KMS-11 (cell line): ENCODE measurements at regions not wholly inside any gene's neighbourhood (a gene's known extent, or its start where the extent isn't known, plus 50 kb on each side); places are given as distances from the start of the nearest gene placed in this dataset.

Experiments used
- H2AFZ ChIP-seq: fragments of 200-600 bp; sonication (generic); 2 replicates; pipeline ENCODE4 v1.6.1; 2016; ENCODE audit warnings: antibody characterized with exemption, mixed run types, low read depth
- H3K27ac ChIP-seq: fragments of 200-600 bp; sonication (generic); 2 replicates; pipeline ENCODE4 v1.6.1; 2016; ENCODE audit warnings: mild to moderate bottlenecking, mixed run types
- H3K27me3 ChIP-seq: fragments of 200-600 bp; sonication (generic); 2 replicates; pipeline ENCODE4 v1.6.1; 2017; ENCODE audit warnings: mild to moderate bottlenecking, low read depth, mixed run types, moderate library complexity; ENCODE audit not compliant: insufficient read depth
- H3K36me3 ChIP-seq: fragments of 200-600 bp; sonication (generic); 2 replicates; pipeline ENCODE4 v1.6.1; 2017; ENCODE audit warnings: mild to moderate bottlenecking, mixed run types; ENCODE audit not compliant: insufficient read depth
- H3K4me1 ChIP-seq: fragments of 200-600 bp; sonication (generic); 2 replicates; pipeline ENCODE4 v1.6.1; 2016; ENCODE audit warnings: mild to moderate bottlenecking, low read depth, mixed run types; ENCODE audit not compliant: poor library complexity, severe bottlenecking
- H3K4me2 ChIP-seq: fragments of 200-600 bp; sonication (generic); 2 replicates; pipeline ENCODE4 v1.7.0; 2016; ENCODE audit warnings: mild to moderate bottlenecking, mixed run types
- H3K4me3 ChIP-seq: fragments of 200-600 bp; sonication (generic); IDR thresholded peaks from 2 replicates; pipeline ENCODE4 v1.6.1; 2017; ENCODE audit warnings: low read depth, low read length, mixed read lengths; ENCODE audit not compliant: insufficient read depth
- H3K79me2 ChIP-seq: fragments of 200-600 bp; sonication (generic); 2 replicates; pipeline ENCODE4 v1.6.1; 2016; ENCODE audit warnings: low read depth, mixed run types; ENCODE audit not compliant: insufficient read depth
- H3K9ac ChIP-seq: fragments of 200-600 bp; sonication (generic); 2 replicates; pipeline ENCODE4 v1.6.1; 2016; ENCODE audit warnings: mild to moderate bottlenecking, mixed run types
- H4K20me1 ChIP-seq: fragments of 200-600 bp; sonication (generic); 2 replicates; pipeline ENCODE4 v1.6.1; 2016; ENCODE audit warnings: mild to moderate bottlenecking, mixed run types; ENCODE audit not compliant: insufficient read depth
- TF ChIP-seq, protein P1 (sequence below): fragments of 200-600 bp; sonication (generic); conservative IDR thresholded peaks from 2 replicates; pipeline ENCODE4 v1.6.1; 2017; ENCODE audit warnings: low read depth, mild to moderate bottlenecking, antibody characterized with exemption, low read length, moderate library complexity, mixed read lengths

GRCh38 chr11:116312570-116313391 lies 460.0 kb downstream of the BUD13 start:
- Histone ChIP-seq H3K79me2 (no peaks in the 10 kb centered on the region), H3K36me3 (no peaks in the 10 kb centered on the region), H3K4me1 (no peaks in the 10 kb centered on the region), H3K4me2 (no peak overlapping the region), H3K9ac (no peak overlapping the region), H4K20me1 (no peaks in the 10 kb centered on the region), H2AFZ (no peak overlapping the region), H3K4me3 (no peak overlapping the region), H3K27ac (no peak overlapping the region), H3K27me3 (no peaks in the 10 kb centered on the region)
- TF ChIP-seq, protein P1, sequence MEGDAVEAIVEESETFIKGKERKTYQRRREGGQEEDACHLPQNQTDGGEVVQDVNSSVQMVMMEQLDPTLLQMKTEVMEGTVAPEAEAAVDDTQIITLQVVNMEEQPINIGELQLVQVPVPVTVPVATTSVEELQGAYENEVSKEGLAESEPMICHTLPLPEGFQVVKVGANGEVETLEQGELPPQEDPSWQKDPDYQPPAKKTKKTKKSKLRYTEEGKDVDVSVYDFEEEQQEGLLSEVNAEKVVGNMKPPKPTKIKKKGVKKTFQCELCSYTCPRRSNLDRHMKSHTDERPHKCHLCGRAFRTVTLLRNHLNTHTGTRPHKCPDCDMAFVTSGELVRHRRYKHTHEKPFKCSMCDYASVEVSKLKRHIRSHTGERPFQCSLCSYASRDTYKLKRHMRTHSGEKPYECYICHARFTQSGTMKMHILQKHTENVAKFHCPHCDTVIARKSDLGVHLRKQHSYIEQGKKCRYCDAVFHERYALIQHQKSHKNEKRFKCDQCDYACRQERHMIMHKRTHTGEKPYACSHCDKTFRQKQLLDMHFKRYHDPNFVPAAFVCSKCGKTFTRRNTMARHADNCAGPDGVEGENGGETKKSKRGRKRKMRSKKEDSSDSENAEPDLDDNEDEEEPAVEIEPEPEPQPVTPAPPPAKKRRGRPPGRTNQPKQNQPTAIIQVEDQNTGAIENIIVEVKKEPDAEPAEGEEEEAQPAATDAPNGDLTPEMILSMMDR: no peak

- Histone ChIP-seq H3K27ac (no peak overlapping the region), H3K4me3 (no peak overlapping the region), H3K9ac (no peak overlapping the region), H3K27me3 (no peaks in the 10 kb centered on the region), H3K36me3 (no peaks in the 10 kb centered on the region), H2AFZ (no peak overlapping the region), H3K79me2 (no peaks in the 10 kb centered on the region), H4K20me1 (no peaks in the 10 kb centered on the region), H3K4me2 (no peak overlapping the region), H3K4me1 (no peaks in the 10 kb centered on the region)
- TF ChIP-seq, protein P1: no peak
Measured at GRCh38 chr11:116311206-116311605, 461.6 kb downstream of the BUD13 start.

- Histone ChIP-seq H3K9ac (no peak overlapping the region), H3K36me3 (no peaks in the 10 kb centered on the region), H3K4me1 (no peaks in the 10 kb centered on the region), H3K4me3 (no peak overlapping the region), H3K27me3 (no peaks in the 10 kb centered on the region), H3K27ac (no peak overlapping the region), H3K4me2 (no peak overlapping the region), H4K20me1 (no peaks in the 10 kb centered on the region), H3K79me2 (no peaks in the 10 kb centered on the region), H2AFZ (no peak overlapping the region)
- TF ChIP-seq, protein P1: no peak
Measured at GRCh38 chr11:116310698-116311097, 462.1 kb downstream of the BUD13 start.

- Histone ChIP-seq H3K27ac (no peak overlapping the region), H3K4me2 (no peak overlapping the region), H3K9ac (no peak overlapping the region), H3K4me1 (no peaks in the 10 kb centered on the region), H4K20me1 (no peaks in the 10 kb centered on the region), H2AFZ (no peak overlapping the region), H3K27me3 (no peaks in the 10 kb centered on the region), H3K36me3 (no peaks in the 10 kb centered on the region), H3K79me2 (no peaks in the 10 kb centered on the region), H3K4me3 (no peak overlapping the region)
- TF ChIP-seq, protein P1: no peak
Measured at GRCh38 chr11:116310226-116310625, 462.6 kb downstream of the BUD13 start.
